Fibroblast of skin of back (primary cell): ENCODE measurements at regions not wholly inside any gene's neighbourhood (a gene's known extent, or its start where the extent isn't known, plus 50 kb on each side); places are given as distances from the start of the nearest gene placed in this dataset.
"Not testable (repeated sequence)": the region's sequence is repeated elsewhere in the genome, so short reads cannot be mapped to it uniquely, and the experiment has no call there.

Experiments
- DNase-seq: peaks from one replicate; pipeline ENCODE4 v3.0.0-alpha.2; 2013

GRCh38 chr1:199054694-199055093 is 415.9 kb downstream of the PTPRC start:
- DNase-seq: no peak

- DNase-seq: no peak
Observed at GRCh38 chr1:199057322-199057721, 418.5 kb downstream of the PTPRC start.

DNA sequence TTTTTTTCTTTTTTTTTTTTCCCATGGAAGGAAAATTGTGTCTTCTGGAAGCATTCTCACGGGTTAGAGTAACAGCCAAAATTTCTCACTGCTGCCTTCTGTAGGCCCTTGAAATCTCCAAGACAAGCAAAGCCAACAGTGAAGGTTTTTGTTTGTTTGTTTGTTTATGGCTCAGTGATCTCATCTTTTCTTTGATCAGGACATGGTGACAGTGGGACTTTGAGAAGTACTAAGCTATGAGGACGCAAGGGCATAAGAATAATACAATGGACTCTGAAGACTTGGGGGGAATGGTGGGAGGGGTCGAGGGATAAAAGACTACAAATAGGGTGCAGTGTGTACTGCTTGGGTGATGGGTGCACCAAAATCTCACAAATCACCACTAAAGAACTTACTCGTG is 419.4 kb downstream of the PTPRC start:
- no peak for DNase-seq

DNA sequence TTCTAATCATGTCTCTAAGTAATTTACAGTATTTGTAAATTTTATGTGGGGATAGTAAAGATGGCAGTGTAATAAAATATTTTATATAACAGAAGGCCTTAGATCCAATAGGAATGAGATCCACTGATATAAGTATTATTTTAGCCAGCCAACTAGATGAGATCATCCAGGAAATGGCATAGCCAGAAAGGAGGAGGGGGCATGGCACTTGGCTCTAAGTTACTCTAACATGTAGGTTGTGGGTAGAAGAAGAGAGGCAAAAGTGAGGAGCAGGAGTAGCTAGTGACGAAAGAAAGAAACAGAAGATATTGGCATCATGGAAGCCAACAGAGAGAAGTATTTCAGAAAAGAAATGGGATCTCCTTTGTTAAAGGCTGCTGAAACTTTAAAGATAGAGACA is 426.1 kb downstream of the PTPRC start:
- peak; percentile 34 for DNase-seq

DNA sequence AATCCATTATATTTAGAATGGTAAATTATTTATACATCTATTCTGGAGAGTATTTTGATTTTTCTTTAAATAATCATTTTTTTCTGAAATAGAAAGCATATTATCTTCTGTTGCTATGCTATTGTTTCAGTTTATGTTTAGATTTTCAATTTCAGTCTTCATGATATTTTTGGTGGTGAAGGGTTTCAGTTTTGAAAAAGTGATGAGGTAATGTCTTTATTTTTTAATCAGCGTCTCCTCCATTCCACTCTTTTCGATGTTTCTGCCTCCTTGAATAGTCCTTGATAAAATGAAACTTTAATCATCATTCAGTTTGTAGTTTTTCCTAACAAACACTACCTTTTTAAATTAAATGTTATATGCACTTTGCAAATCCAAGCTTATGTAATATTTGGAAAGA is 428.6 kb downstream of the PTPRC start:
- no peak for DNase-seq

DNA sequence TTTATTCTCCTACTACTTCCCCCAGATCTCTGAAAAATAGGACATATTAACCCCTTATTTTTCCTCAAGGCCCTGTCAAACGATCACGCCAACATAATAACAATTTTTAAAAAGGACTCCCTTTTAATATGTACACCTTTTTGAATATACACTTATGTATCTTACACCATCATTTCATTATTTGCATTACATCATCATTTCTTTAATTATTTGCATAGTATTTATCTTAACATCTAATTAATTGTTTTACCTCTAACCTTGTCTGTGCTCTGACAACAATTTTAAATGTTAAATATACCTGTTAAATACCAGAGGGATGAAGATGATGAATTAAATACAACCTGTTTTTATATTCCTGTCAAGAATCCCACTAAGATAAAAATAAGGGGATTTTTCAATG is 432.2 kb downstream of the PTPRC start:
- DNase-seq: no peak

DNA sequence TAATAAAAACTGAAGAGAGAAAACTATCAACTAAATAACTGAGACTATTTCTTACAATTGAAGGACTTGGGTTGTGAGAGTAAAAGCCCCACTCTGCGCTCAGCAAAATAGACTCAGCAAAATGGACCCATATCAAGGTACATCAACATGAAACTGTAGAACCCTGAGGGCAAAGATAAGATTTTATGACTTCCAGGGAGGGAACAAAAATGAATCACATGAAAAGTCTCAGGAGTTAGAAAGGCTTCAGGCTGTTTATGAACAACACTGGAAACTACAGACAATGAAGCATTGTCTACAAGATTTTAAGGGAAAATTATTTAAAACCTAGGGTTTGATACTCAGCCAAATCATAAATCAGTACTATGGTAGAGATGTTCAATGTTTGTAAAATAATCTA is 434.3 kb downstream of the PTPRC start:
- no peak for DNase-seq

- no peak for DNase-seq
Observed at GRCh38 chr1:199075792-199076191, 437.0 kb downstream of the PTPRC start.

DNA sequence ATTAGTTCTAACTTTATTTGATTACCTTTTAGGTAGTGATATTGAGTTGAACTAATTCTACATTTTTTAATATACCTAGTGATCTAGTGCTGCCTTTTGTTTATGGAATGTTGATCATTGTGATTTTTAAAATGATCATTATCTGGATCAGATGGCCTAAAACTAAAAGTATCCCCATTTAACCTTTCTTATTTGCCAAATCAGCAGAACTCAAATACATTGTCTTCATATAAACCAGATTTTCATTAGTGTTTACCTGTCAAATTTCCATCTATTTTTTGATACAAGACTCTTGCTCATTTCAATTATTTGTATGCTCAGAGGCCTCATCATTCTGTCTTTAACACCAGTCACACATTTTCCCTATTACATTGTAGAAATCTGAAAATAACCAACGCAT is 441.2 kb downstream of the PTPRC start:
- DNase-seq: no peak

DNA sequence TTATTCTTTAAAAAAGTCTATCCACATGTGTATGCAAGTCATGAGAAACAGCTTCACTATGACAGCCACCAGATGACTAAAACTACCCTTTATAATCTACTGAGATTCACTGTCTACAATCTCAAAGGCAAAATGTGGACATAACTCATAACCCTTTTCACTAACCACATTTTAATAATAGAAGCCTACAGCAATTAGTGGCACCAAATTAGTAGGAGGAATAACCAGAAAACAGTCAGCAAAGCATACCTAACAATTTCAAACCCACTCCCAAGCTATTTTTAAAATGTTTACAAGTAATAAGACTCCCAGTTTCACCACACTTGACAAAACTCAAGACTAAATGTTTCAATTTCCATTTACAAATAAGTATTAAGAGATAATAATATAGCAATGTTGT is 442.9 kb downstream of the PTPRC start:
- peak; percentile 1 for DNase-seq

GRCh38 chr1:199082778-199083389 is 444.0 kb downstream of the PTPRC start:
- DNase-seq: no peak

- DNase-seq: peak; percentile 65
Observed at GRCh38 chr1:199083680-199084079, 444.8 kb downstream of the PTPRC start.

GRCh38 chr1:199084293-199084692 is 445.5 kb downstream of the PTPRC start:
- DNase-seq: peak; percentile 68

DNA sequence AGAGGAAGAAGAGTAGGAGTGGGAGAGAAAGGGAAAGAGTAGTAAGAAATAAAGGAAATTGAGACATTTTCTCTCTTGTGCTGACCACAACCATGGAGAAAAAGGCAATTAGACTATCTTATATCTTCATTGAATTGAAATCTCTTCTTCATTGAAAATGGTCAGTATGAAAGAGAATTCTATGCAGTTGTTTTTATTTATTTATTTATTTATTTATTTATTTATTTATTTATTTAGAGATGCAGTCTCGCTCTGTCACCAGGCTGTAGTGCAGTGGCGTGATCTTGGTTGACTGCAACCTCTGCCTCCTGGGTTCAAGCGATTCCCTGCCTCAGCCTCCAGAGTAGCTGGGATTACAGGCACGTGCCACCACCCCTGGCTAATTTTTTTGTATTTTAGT is 447.1 kb downstream of the PTPRC start:
- DNase-seq: no peak

- peak; percentile 2 for DNase-seq
Observed at GRCh38 chr1:199087144-199087543, 448.3 kb downstream of the PTPRC start.

GRCh38 chr1:199089393-199090122 is 450.7 kb downstream of the PTPRC start:
- no peak for DNase-seq

GRCh38 chr1:199095628-199096027 is 456.8 kb downstream of the PTPRC start:
- DNase-seq: not testable (repeated sequence)

- no peak for DNase-seq
Observed at GRCh38 chr1:199096591-199096990, 457.8 kb downstream of the PTPRC start.

- DNase-seq: no peak
Observed at GRCh38 chr1:199098468-199098867, 459.6 kb downstream of the PTPRC start.

DNA sequence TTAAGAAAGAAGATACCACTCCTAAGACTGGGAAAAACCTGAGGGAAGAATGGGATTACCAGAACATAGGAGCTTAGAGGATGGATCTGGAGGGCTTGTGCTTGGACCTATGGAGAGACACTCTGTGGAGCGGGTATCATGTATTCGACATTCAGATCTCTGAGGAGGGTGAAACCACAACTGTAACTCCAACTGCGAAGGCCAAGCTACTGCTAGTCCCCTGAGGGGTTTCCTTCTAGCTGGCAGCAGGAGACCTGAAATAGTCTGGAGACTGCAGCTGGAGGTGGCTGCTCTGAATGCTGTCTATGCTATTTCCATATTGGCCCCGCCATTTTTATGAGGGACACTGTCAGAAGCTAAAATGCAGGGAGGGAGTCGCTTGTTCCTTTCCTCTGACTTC is 462.3 kb downstream of the PTPRC start:
- DNase-seq: no peak

DNA sequence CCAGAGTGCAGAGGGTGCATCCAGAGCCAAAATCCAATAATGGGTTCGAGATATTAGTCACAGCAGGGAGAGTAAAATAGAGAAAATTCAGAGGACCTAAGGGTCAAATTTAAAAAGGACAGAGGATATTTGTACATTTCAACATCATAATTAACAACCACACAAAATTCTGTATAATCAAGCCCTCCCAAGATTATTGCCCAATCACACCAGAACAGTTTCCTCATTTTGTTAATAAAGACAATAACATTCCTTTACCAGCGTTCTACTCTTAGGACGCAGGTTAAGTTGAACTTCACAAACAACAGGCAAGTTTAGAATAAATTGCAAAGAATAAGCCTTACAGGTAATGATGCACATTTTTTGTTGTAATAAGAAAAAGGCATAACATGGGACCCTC is 462.8 kb downstream of the PTPRC start:
- no peak for DNase-seq

- no peak for DNase-seq
Observed at GRCh38 chr1:199102239-199102638, 463.4 kb downstream of the PTPRC start.

DNA sequence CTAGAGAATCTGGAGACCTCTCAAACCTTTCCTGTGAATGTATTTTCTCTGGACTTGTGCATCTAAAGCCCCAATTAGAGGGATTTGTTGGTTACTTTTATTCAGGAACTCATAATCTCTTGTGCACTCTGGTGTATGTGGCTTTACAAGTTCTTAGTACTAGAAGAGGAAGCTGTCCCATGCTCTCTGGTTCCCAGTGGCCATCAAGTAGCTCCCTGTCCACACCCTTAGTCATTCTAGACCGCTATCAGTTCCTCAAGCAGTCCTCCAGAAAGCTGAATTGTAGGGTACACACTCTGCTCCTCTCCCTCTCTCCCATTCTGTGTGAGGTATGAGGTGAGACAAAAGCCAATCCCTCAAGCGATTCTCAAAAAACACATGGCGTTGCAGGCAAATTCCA is 470.3 kb downstream of the PTPRC start:
- DNase-seq: no peak

GRCh38 chr1:199112365-199112764 is 473.5 kb downstream of the PTPRC start:
- DNase-seq: no peak
